WI38 (cell line): ENCODE measurements at regions not wholly inside any gene's neighbourhood (a gene's known extent, or its start where the extent isn't known, plus 50 kb on each side); places are given as distances from the start of the nearest gene placed in this dataset.

ENCODE experiments used
- H3K4me3 ChIP-seq: 2 replicates; pipeline ENCODE4 v1.5.1; 2011; ENCODE audit warnings: low read depth, mild to moderate bottlenecking, control low read depth, low read length
- CTCF ChIP-seq: IDR thresholded peaks from 2 replicates; pipeline ENCODE4 v1.5.1; 2012; ENCODE audit warnings: low read depth, mild to moderate bottlenecking, control low read depth, low read length

- no peak overlapping the region for H3K4me3 ChIP-seq
- no peak for TF ChIP-seq CTCF
Observed at GRCh38 chr5:86869268-86869667, 251.5 kb downstream of the COX7C start.

DNA sequence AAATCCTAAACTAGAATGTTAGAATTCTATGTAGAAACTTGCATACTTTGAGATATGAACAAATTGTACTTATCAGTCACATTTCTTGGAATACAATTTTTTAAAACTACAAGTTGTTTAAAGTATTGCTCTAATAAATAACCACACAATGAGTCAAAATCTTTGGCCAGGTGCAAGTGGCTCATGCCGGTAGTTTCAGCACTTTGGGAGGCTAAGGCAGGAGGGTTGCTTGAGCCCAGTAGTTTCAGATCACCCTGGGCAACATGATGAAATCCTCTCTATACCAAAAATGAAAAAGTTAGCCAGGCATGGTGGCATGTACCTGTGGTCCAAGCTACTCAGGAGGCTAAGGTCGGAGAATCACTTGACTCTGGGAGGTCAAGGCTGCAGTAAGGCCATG is 257.8 kb downstream of the COX7C start:
- no peak overlapping the region for H3K4me3 ChIP-seq
- no peak for TF ChIP-seq CTCF

GRCh38 chr5:86878250-86878649 is 260.5 kb downstream of the COX7C start:
- no peak for TF ChIP-seq CTCF
- H3K4me3 ChIP-seq: no peak overlapping the region

DNA sequence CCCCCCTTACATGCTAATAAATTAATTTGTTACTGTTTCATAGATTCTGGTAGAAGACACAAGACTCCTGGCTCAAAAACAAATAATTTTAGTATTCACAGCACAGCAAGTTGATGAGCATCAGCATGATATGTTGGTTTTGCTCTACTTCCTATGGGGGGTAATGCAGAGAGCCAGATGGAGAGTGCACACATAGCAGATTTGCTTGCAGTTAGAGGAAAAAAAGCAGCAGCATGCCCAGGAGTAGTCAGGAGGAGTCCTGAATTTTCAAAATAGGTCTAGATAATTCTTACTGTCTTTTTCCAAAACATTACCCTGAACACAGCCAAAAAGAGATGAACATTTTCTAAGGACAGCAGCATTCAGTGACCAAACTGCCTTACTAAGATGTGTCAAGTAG is 261.3 kb downstream of the COX7C start:
- no peak overlapping the region for H3K4me3 ChIP-seq
- TF ChIP-seq CTCF: no peak

GRCh38 chr5:86880344-86880743 is 262.6 kb downstream of the COX7C start:
- no peak overlapping the region for H3K4me3 ChIP-seq
- no peak for TF ChIP-seq CTCF

DNA sequence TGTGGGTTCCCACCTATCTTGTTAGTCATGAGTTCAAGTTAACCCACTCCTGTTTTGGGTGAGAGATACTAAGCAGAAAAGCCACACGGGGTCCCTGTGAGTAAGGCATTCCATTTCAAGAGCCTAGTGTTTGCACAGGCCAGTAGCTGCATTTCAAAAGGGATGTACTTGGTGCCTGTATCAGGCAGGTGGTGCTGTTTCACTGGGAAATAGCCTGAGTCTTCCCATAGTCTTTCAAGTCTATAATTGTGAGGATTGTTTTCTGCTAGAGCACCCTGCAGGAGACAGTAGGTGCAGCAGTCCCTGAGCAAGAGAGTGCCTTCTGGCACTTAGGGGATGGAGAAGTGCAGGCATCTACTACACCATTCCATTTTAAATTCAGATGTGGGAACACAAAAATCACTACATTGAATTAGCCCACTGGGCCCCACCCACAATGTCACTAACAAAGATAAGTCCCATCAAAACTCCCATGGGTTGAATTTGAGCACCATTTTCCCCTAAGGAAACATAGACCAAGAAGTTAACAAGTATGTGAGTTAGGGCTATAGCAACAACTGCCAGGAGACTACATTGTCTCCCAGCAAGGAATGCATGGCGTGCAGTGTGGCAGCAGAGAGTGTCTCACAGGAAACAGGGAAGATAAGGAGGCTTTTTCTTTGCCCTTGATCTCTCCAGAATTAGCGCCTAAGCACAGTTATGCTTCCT is 263.2 kb downstream of the COX7C start:
- peak; percentile 80 for TF ChIP-seq CTCF
- H3K4me3 ChIP-seq: no peak overlapping the region

- H3K4me3 ChIP-seq: no peak overlapping the region
- TF ChIP-seq CTCF: no peak
Observed at GRCh38 chr5:86881493-86882090, 263.9 kb downstream of the COX7C start.
